ENCODE measurements at regions not wholly inside any gene's neighbourhood (a gene's known extent, or its start where the extent isn't known, plus 50 kb on each side); places are given as distances from the start of the nearest gene placed in this dataset.

DNA sequence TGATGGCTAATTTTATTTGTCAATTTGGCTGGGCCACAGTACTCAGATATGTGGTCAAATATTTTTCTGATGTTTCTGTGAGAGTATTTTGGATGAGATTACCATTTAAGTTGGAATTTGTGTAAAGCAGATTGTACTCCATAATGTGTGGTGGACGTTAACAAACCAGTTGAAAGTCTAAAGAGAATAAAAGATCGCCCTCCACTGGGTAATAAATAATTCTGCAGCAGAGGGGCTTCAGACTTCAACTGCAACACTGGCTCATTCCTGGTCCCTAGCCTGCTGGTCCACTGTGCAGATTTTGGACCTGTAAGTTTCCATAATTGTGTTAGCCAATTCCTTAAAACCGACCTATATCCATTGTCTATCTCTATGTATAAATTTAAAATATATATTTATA is 540.3 kb downstream of the PCDH18 start:
- Histone ChIP-seq H3K27me3 (ENCODE audit: control insufficient read depth in 3 of 3, insufficient read depth in 3 of 3, low read length in 3 of 3) (no peaks in the 10 kb centered on the region), H3K9me3 (ENCODE audit: control insufficient read depth in 3 of 3, low read length in 3 of 3) (no peaks in the 10 kb centered on the region), H3K27ac (ENCODE audit: low read depth, low read length) (no peak overlapping the region), H3K9ac (ENCODE audit: low read depth in 1 of 3, low read length in 3 of 3) (no peak overlapping the region), H3K4me1 (ENCODE audit: control insufficient read depth in 3 of 3, insufficient read depth in 3 of 3, low read length in 3 of 3) (no peaks in the 10 kb centered on the region), H3K36me3 (ENCODE audit: control insufficient read depth in 3 of 3, insufficient read depth in 3 of 3, low read length in 3 of 3) (no peaks in the 10 kb centered on the region), H3K4me3 (ENCODE audit: low read length in 3 of 3) (no peak overlapping the region)

DNA sequence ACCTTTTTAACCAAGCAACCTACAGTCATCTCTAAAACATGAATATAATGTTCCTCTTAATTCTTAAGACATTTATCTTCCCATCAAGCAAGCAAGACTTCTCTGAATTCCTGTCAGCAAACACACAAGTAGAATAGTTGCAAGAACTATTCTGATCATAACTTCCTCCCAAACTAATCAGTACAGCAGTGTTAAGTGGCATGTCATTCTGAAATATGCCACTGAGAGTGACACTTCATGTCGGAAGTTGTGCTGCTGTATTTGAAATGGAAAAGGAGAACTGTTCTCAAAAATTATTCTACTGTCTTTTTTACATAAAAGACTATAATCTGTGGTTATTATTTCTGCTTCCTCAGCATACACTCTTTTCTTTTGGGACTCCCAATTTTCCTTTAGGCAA is 546.6 kb downstream of the PCDH18 start:
- no peak overlapping the region for H3K27ac ChIP-seq (ENCODE audit: low read depth, low read length)
- no peaks in the 10 kb centered on the region for H3K4me1 ChIP-seq (ENCODE audit: control insufficient read depth in 3 of 3, insufficient read depth in 3 of 3, low read length in 3 of 3)
- no peaks in the 10 kb centered on the region for H3K36me3 ChIP-seq (ENCODE audit: control insufficient read depth in 3 of 3, insufficient read depth in 3 of 3, low read length in 3 of 3)
- H3K4me3 ChIP-seq (ENCODE audit: low read length in 3 of 3) = no peak overlapping the region
- H3K27me3 ChIP-seq (ENCODE audit: control insufficient read depth in 3 of 3, insufficient read depth in 3 of 3, low read length in 3 of 3) = no peaks in the 10 kb centered on the region
- H3K9me3 ChIP-seq (ENCODE audit: control insufficient read depth in 3 of 3, low read length in 3 of 3) = no peaks in the 10 kb centered on the region
- H3K9ac ChIP-seq (ENCODE audit: low read depth in 1 of 3, low read length in 3 of 3) = no peak overlapping the region

DNA sequence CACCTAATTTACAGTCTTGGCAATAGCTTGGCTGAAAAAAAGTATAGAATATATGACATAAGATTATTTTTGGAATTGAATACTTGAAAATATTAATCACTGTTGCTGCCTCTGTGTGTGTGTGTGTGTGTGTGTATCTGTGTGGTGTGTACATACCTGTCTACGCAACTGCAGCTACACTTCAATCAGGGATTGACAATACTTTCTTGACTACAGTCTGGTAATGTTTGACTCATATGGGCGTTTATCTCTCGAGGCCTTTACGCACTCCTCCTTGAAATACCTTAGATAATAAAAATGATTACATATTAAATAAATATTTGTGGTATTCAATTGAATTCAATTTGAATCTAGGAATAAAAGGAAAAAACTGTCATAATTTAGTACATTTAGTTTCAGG is 565.2 kb downstream of the PCDH18 start:
- no peaks in the 10 kb centered on the region for H3K36me3 ChIP-seq (ENCODE audit: control insufficient read depth in 3 of 3, insufficient read depth in 3 of 3, low read length in 3 of 3)
- H3K9me3 ChIP-seq (ENCODE audit: control insufficient read depth in 3 of 3, low read length in 3 of 3) = no peaks in the 10 kb centered on the region
- no peak overlapping the region for H3K9ac ChIP-seq (ENCODE audit: low read depth in 1 of 3, low read length in 3 of 3)
- H3K27me3 ChIP-seq (ENCODE audit: control insufficient read depth in 3 of 3, insufficient read depth in 3 of 3, low read length in 3 of 3) = no peaks in the 10 kb centered on the region
- no peak overlapping the region for H3K27ac ChIP-seq (ENCODE audit: low read depth, low read length)
- H3K4me1 ChIP-seq (ENCODE audit: control insufficient read depth in 3 of 3, insufficient read depth in 3 of 3, low read length in 3 of 3) = no peaks in the 10 kb centered on the region
- no peak overlapping the region for H3K4me3 ChIP-seq (ENCODE audit: low read length in 3 of 3)

DNA sequence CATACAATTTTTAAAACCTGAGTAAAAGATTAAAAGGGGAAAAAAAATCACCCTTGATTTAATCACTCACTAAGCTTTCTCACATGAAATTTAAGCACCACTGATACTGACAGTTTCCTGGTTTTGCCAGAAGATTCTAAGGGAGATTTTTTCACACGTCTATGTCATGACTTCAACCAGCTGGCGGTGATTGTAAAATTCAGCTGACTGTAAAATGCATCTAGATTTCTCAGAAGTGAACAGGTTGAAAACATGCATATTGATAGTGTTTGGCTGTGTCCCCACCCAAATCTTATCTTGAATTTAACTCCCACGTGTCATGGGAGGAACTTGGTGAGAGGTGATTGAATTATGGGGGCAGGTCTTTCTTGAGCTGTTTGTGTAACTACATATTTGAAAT is 566.8 kb downstream of the PCDH18 start:
- Histone ChIP-seq H3K4me3 (ENCODE audit: low read length in 3 of 3) (no peak overlapping the region), H3K27me3 (ENCODE audit: control insufficient read depth in 3 of 3, insufficient read depth in 3 of 3, low read length in 3 of 3) (no peaks in the 10 kb centered on the region), H3K36me3 (ENCODE audit: control insufficient read depth in 3 of 3, insufficient read depth in 3 of 3, low read length in 3 of 3) (no peaks in the 10 kb centered on the region), H3K9ac (ENCODE audit: low read depth in 1 of 3, low read length in 3 of 3) (no peak overlapping the region), H3K4me1 (ENCODE audit: control insufficient read depth in 3 of 3, insufficient read depth in 3 of 3, low read length in 3 of 3) (no peaks in the 10 kb centered on the region), H3K27ac (ENCODE audit: low read depth, low read length) (no peak overlapping the region), H3K9me3 (ENCODE audit: control insufficient read depth in 3 of 3, low read length in 3 of 3) (no peaks in the 10 kb centered on the region)

DNA sequence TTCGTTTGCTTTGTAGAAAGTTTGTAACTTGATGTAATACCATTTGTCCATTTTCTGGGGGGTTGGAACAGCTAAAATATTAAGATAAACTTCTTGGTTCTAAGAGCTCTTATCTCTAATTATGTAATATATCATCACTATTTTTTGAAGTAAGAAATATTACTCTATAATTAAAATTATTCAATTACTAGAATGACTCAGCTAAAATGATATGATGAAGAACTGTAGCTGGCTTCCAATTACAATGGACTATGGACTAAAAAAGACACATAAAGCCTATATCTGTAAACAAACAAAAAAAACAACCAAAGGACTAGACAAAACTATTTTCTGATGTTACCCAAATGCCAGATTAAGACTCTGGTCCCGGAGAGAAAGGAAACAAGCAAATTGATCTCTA is 569.4 kb downstream of the PCDH18 start:
- no peaks in the 10 kb centered on the region for H3K4me1 ChIP-seq (ENCODE audit: control insufficient read depth in 3 of 3, insufficient read depth in 3 of 3, low read length in 3 of 3)
- no peak overlapping the region for H3K27ac ChIP-seq (ENCODE audit: low read depth, low read length)
- H3K36me3 ChIP-seq (ENCODE audit: control insufficient read depth in 3 of 3, insufficient read depth in 3 of 3, low read length in 3 of 3) = no peaks in the 10 kb centered on the region
- H3K27me3 ChIP-seq (ENCODE audit: control insufficient read depth in 3 of 3, insufficient read depth in 3 of 3, low read length in 3 of 3) = no peaks in the 10 kb centered on the region
- no peak overlapping the region for H3K4me3 ChIP-seq (ENCODE audit: low read length in 3 of 3)
- H3K9ac ChIP-seq (ENCODE audit: low read depth in 1 of 3, low read length in 3 of 3) = no peak overlapping the region
- H3K9me3 ChIP-seq (ENCODE audit: control insufficient read depth in 3 of 3, low read length in 3 of 3) = no peaks in the 10 kb centered on the region

DNA sequence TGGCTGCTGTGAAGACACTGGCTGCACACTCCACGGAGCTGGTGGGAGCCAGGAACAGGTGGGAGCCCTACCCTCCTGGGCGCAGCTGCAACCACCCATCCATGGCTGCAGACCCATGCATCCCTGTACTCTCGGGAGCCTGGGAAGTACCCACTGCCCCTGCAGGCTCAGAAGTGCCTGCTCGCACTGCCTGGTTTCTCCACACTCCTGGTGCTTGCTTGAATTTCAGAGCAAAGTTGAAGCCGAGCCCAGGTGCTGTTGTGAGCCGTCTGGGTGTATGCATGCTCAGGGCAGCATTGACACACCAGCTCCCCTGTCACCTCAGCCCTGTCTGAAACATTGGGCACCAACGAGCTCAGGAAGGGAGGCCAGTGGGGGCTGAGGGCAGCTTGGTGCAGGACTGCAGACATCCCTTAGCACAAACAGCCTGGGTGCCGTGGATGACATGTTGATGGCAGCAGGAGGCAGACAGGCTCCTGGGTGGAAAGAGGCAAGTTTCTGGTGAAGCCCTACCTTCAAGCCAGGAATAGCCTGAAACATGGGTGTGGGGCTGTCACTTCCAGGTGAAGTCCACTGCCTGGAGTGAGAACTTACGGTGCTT is 585.9 kb downstream of the PCDH18 start:
- no peak overlapping the region for H3K4me3 ChIP-seq (ENCODE audit: low read length in 3 of 3)
- no peaks in the 10 kb centered on the region for H3K36me3 ChIP-seq (ENCODE audit: control insufficient read depth in 3 of 3, insufficient read depth in 3 of 3, low read length in 3 of 3)
- H3K9ac ChIP-seq (ENCODE audit: low read depth in 1 of 3, low read length in 3 of 3) = no peak overlapping the region
- H3K27ac ChIP-seq (ENCODE audit: low read depth, low read length) = no peak overlapping the region
- no peaks in the 10 kb centered on the region for H3K4me1 ChIP-seq (ENCODE audit: control insufficient read depth in 3 of 3, insufficient read depth in 3 of 3, low read length in 3 of 3)
- H3K27me3 ChIP-seq (ENCODE audit: control insufficient read depth in 3 of 3, insufficient read depth in 3 of 3, low read length in 3 of 3) = no peaks in the 10 kb centered on the region
- H3K9me3 ChIP-seq (ENCODE audit: control insufficient read depth in 3 of 3, low read length in 3 of 3) = peaks cover 0 to 6% (median 4%) of the 10 kb centered on the region in 3 donors

DNA sequence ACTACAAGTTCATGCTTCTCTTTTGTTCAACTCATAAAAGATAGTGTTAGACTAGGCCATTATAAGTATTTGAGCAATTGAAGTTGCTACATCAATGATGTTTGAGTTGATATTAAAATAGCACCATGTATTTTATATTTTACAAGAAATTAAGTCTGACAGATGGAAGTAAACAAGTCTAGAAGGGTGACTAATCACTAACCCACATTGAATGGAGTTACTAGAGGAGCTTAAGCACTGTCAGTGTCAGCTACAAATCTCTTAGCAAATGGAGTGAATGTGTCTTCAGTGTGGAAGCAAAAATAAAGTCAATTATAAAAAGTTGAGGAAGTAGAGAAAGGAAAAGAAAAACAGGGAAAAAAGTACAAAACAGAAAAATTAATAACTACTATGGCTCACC is 592.5 kb downstream of the PCDH18 start:
- H3K27ac ChIP-seq (ENCODE audit: low read depth, low read length) = no peak overlapping the region
- no peak overlapping the region for H3K4me3 ChIP-seq (ENCODE audit: low read length in 3 of 3)
- H3K9ac ChIP-seq (ENCODE audit: low read depth in 1 of 3, low read length in 3 of 3) = no peak overlapping the region
- no peaks in the 10 kb centered on the region for H3K36me3 ChIP-seq (ENCODE audit: control insufficient read depth in 3 of 3, insufficient read depth in 3 of 3, low read length in 3 of 3)
- no peaks in the 10 kb centered on the region for H3K4me1 ChIP-seq (ENCODE audit: control insufficient read depth in 3 of 3, insufficient read depth in 3 of 3, low read length in 3 of 3)
- H3K9me3 ChIP-seq (ENCODE audit: control insufficient read depth in 3 of 3, low read length in 3 of 3) = no peaks in the 10 kb centered on the region
- no peaks in the 10 kb centered on the region for H3K27me3 ChIP-seq (ENCODE audit: control insufficient read depth in 3 of 3, insufficient read depth in 3 of 3, low read length in 3 of 3)

DNA sequence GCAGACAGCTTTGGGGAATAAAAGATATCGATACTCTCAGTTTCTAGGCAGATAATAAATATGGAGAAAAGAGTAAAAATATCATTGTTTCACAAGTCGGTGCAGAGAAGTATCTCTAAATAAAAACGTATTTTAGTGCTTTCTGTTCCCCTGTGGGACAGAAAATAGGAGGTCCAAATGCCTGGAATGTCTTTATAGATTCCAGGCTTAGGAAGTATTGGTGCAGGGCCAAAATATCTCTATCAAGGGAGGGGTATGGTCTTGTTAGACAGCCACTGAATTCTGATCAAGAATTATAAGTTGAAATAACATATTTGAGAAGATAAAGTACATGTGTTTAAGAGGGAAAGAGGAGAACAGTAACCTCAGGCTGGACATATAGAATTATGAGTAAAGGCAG is 596.4 kb downstream of the PCDH18 start:
- no peaks in the 10 kb centered on the region for H3K27me3 ChIP-seq (ENCODE audit: control insufficient read depth in 3 of 3, insufficient read depth in 3 of 3, low read length in 3 of 3)
- no peak overlapping the region for H3K27ac ChIP-seq (ENCODE audit: low read depth, low read length)
- H3K4me1 ChIP-seq (ENCODE audit: control insufficient read depth in 3 of 3, insufficient read depth in 3 of 3, low read length in 3 of 3) = no peaks in the 10 kb centered on the region
- no peak overlapping the region for H3K9ac ChIP-seq (ENCODE audit: low read depth in 1 of 3, low read length in 3 of 3)
- no peak overlapping the region for H3K4me3 ChIP-seq (ENCODE audit: low read length in 3 of 3)
- H3K9me3 ChIP-seq (ENCODE audit: control insufficient read depth in 3 of 3, low read length in 3 of 3) = no peaks in the 10 kb centered on the region
- H3K36me3 ChIP-seq (ENCODE audit: control insufficient read depth in 3 of 3, insufficient read depth in 3 of 3, low read length in 3 of 3) = no peaks in the 10 kb centered on the region

DNA sequence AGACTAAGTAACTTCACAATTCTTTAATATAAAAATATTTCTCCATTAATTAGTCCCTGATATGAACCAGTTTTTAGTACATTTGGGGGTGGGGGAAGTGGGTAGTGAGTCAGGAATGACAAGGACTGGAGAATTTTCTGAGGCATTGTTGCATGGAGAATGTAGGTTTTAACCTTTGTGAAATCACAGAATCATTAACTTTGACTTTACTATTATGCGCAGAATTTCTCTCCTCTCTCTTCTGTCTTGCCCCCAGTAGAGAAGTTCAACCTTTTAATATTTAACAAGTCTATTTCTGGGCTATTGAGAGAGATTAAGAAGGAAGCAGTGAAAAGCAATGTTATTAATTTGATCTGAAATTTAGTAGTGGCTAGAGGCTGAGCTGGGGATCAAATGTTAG is 597.0 kb downstream of the PCDH18 start:
- Histone ChIP-seq H3K36me3 (ENCODE audit: control insufficient read depth in 3 of 3, insufficient read depth in 3 of 3, low read length in 3 of 3) (no peaks in the 10 kb centered on the region), H3K4me3 (ENCODE audit: low read length in 3 of 3) (no peak overlapping the region), H3K27me3 (ENCODE audit: control insufficient read depth in 3 of 3, insufficient read depth in 3 of 3, low read length in 3 of 3) (no peaks in the 10 kb centered on the region), H3K27ac (ENCODE audit: low read depth, low read length) (no peak overlapping the region), H3K9me3 (ENCODE audit: control insufficient read depth in 3 of 3, low read length in 3 of 3) (no peaks in the 10 kb centered on the region), H3K9ac (ENCODE audit: low read depth in 1 of 3, low read length in 3 of 3) (no peak overlapping the region), H3K4me1 (ENCODE audit: control insufficient read depth in 3 of 3, insufficient read depth in 3 of 3, low read length in 3 of 3) (no peaks in the 10 kb centered on the region)

DNA sequence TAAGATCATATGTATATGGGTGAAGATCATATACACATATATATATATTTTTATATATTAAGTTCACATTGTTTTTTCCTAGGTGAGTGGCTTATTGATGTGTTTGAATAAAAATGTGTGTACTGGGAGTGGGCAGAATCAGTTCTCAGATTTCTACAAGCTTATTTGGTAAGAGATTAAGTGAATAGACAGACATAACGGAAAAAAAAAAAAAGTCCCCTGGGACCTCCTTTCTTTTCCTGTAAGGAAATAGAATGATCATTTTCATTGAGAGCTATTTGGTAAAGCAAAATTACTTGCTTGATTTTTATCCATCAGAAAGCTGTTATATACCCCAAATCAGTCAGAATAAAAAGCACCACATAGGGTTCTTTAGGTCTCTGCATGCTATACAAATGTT is 597.7 kb downstream of the PCDH18 start:
- no peak overlapping the region for H3K27ac ChIP-seq (ENCODE audit: low read depth, low read length)
- no peaks in the 10 kb centered on the region for H3K9me3 ChIP-seq (ENCODE audit: control insufficient read depth in 3 of 3, low read length in 3 of 3)
- H3K4me1 ChIP-seq (ENCODE audit: control insufficient read depth in 3 of 3, insufficient read depth in 3 of 3, low read length in 3 of 3) = no peaks in the 10 kb centered on the region
- H3K27me3 ChIP-seq (ENCODE audit: control insufficient read depth in 3 of 3, insufficient read depth in 3 of 3, low read length in 3 of 3) = no peaks in the 10 kb centered on the region
- H3K4me3 ChIP-seq (ENCODE audit: low read length in 3 of 3) = no peak overlapping the region
- no peaks in the 10 kb centered on the region for H3K36me3 ChIP-seq (ENCODE audit: control insufficient read depth in 3 of 3, insufficient read depth in 3 of 3, low read length in 3 of 3)
- H3K9ac ChIP-seq (ENCODE audit: low read depth in 1 of 3, low read length in 3 of 3) = no peak overlapping the region

DNA sequence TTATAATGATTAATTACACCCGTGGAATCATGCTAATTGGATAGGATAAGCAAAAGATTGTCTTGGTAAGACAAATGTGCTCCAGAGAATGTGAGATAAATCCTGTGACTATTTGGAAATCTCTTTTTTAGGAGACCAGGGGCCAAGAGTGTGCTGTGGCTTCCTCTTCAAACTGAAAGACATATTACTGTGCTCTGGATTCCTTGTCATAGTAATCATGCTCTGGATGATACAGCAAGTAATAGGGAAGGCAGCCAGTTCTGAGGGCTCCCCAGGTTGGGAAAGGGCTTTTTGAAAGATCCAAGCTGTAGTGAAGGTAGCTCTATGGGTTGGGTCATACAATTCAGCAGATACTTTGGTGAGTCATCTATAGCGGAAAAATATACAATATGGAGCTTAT is 600.5 kb downstream of the PCDH18 start:
- Histone ChIP-seq H3K36me3 (ENCODE audit: control insufficient read depth in 3 of 3, insufficient read depth in 3 of 3, low read length in 3 of 3) (no peaks in the 10 kb centered on the region), H3K9me3 (ENCODE audit: control insufficient read depth in 3 of 3, low read length in 3 of 3) (no peaks in the 10 kb centered on the region), H3K27me3 (ENCODE audit: control insufficient read depth in 3 of 3, insufficient read depth in 3 of 3, low read length in 3 of 3) (no peaks in the 10 kb centered on the region), H3K4me3 (ENCODE audit: low read length in 3 of 3) (no peak overlapping the region), H3K27ac (ENCODE audit: low read depth, low read length) (no peak overlapping the region), H3K4me1 (ENCODE audit: control insufficient read depth in 3 of 3, insufficient read depth in 3 of 3, low read length in 3 of 3) (no peaks in the 10 kb centered on the region), H3K9ac (ENCODE audit: low read depth in 1 of 3, low read length in 3 of 3) (no peak overlapping the region)
